H9 (cell line): ENCODE measurements at regions not wholly inside any gene's neighbourhood (a gene's known extent, or its start where the extent isn't known, plus 50 kb on each side); places are given as distances from the start of the nearest gene placed in this dataset.

Source experiments
- DNase-seq: peaks from one replicate; pipeline ENCODE4 v3.0.0-alpha.2; 2017
- H2AFZ ChIP-seq: one replicate; pipeline ENCODE4 v1.6.1; 2013; ENCODE audit warnings: mild to moderate bottlenecking, low read length, control low read depth, moderate library complexity
- H2AK5ac ChIP-seq: 2 replicates; pipeline ENCODE4 v1.6.1; 2013; ENCODE audit warnings: low read length, control low read depth, mixed read lengths; ENCODE audit not compliant: insufficient read length
- H2BK120ac ChIP-seq: one replicate; pipeline ENCODE4 v1.6.1; 2013; ENCODE audit warnings: low read depth, mild to moderate bottlenecking, low read length, control low read depth, inconsistent platforms; ENCODE audit not compliant: poor library complexity, severe bottlenecking
- H2BK12ac ChIP-seq: 2 replicates; pipeline ENCODE4 v1.6.1; 2013; ENCODE audit warnings: low read length, control low read depth, mixed read lengths, low read depth; ENCODE audit not compliant: insufficient read length
- H2BK15ac ChIP-seq: 2 replicates; pipeline ENCODE4 v1.6.1; 2013; ENCODE audit warnings: low read depth, low read length, control low read depth
- H2BK20ac ChIP-seq: one replicate; pipeline ENCODE4 v1.6.1; 2013; ENCODE audit warnings: low read depth, mild to moderate bottlenecking, low read length, control low read depth, inconsistent platforms; ENCODE audit not compliant: poor library complexity, severe bottlenecking
- H2BK5ac ChIP-seq: 2 replicates; pipeline ENCODE4 v1.6.1; 2013; ENCODE audit warnings: low read length, control low read depth, mixed read lengths; ENCODE audit not compliant: insufficient read length
- H3K14ac ChIP-seq: 2 replicates; pipeline ENCODE4 v1.6.1; 2013; ENCODE audit warnings: low read length, control low read depth; ENCODE audit not compliant: insufficient read depth
- H3K18ac ChIP-seq: 2 replicates; pipeline ENCODE4 v1.6.1; 2013; ENCODE audit warnings: low read depth, mild to moderate bottlenecking, mixed read lengths, low read length, control low read depth; ENCODE audit not compliant: insufficient read length
- H3K23ac ChIP-seq: 2 replicates; pipeline ENCODE4 v1.6.1; 2013; ENCODE audit warnings: low read length, control low read depth, mixed read lengths, low read depth; ENCODE audit not compliant: insufficient read length
- H3K23me2 ChIP-seq: 2 replicates; pipeline ENCODE4 v1.6.1; 2013; ENCODE audit warnings: low read depth, mild to moderate bottlenecking, mixed read lengths, low read length, control low read depth; ENCODE audit not compliant: insufficient read length, poor library complexity, severe bottlenecking
- H3K27ac ChIP-seq: 2 replicates; pipeline ENCODE4 v1.5.1; 2013; ENCODE audit warnings: low read length, control low read depth, mixed read lengths, low read depth; ENCODE audit not compliant: insufficient read length
- H3K27me3 ChIP-seq: 2 replicates; pipeline ENCODE4 v1.6.1; 2013; ENCODE audit warnings: low read length, control low read depth, inconsistent platforms; ENCODE audit not compliant: insufficient read depth
- H3K4ac ChIP-seq: 2 replicates; pipeline ENCODE4 v1.6.1; 2013; ENCODE audit warnings: low read depth, mild to moderate bottlenecking, control low read depth, inconsistent platforms, low read length, moderate library complexity
- H3K4me1 ChIP-seq: 2 replicates; pipeline ENCODE4 v1.6.1; 2013; ENCODE audit warnings: low read length, control low read depth, inconsistent platforms; ENCODE audit not compliant: insufficient read depth
- H3K4me2 ChIP-seq: 2 replicates; pipeline ENCODE4 v1.6.1; 2013; ENCODE audit warnings: low read length, control low read depth, mixed read lengths; ENCODE audit not compliant: insufficient read length, insufficient read depth
- H3K56ac ChIP-seq: 2 replicates; pipeline ENCODE4 v1.6.1; 2013; ENCODE audit warnings: low read depth, mild to moderate bottlenecking, mixed read lengths, low read length, control low read depth; ENCODE audit not compliant: insufficient read length
- H3K79me1 ChIP-seq: 2 replicates; pipeline ENCODE4 v1.6.1; 2013; ENCODE audit warnings: low read depth, mild to moderate bottlenecking, moderate library complexity, low read length, control low read depth, inconsistent platforms; ENCODE audit not compliant: insufficient read depth, poor library complexity, severe bottlenecking
- H3K79me2 ChIP-seq: 2 replicates; pipeline ENCODE4 v1.6.1; 2013; ENCODE audit warnings: low read length, control low read depth, inconsistent platforms; ENCODE audit not compliant: insufficient read depth
- H3K9ac ChIP-seq: 2 replicates; pipeline ENCODE4 v1.6.1; 2013; ENCODE audit warnings: low read length, control low read depth, mixed read lengths; ENCODE audit not compliant: insufficient read length; ENCODE audit errors: extremely low read depth
- H3K9me3 ChIP-seq: one replicate; pipeline ENCODE4 v1.6.1; 2013; ENCODE audit warnings: low read depth, low read length, inconsistent platforms; ENCODE audit not compliant: control insufficient read depth
- H3T11ph ChIP-seq: one replicate; pipeline ENCODE4 v1.6.1; 2013; ENCODE audit warnings: mild to moderate bottlenecking, low read length, control low read depth, inconsistent platforms
- H4K20me1 ChIP-seq: one replicate; pipeline ENCODE4 v1.6.1; 2013; ENCODE audit not compliant: control insufficient read depth, insufficient read length, insufficient read depth
- H4K5ac ChIP-seq: 2 replicates; pipeline ENCODE4 v1.6.1; 2013; ENCODE audit warnings: low read depth, mild to moderate bottlenecking, mixed read lengths, low read length, control low read depth; ENCODE audit not compliant: insufficient read length
- H4K8ac ChIP-seq: replicated peaks from 2 replicates; pipeline ENCODE4 v1.6.1; 2013; ENCODE audit warnings: low read length, control low read depth, mixed read lengths, low read depth; ENCODE audit not compliant: insufficient read length
- H4K91ac ChIP-seq: 2 replicates; pipeline ENCODE4 v1.6.1; 2013; ENCODE audit warnings: low read depth, mild to moderate bottlenecking, moderate library complexity, mixed read lengths, low read length, control low read depth; ENCODE audit not compliant: insufficient read length
- H3K27ac Mint-ChIP-seq, 3 experiments: 2 replicates in 2 of 3; 3 replicates in 1 of 3; pipeline ENCODE4 v1.8.0; 2020 to 2021; ENCODE audit warnings: mixed read lengths in 3 of 3, mild to moderate bottlenecking in 1 of 3, moderate library complexity in 1 of 3
- H3K27me3 Mint-ChIP-seq: 2 replicates; pipeline ENCODE4 v1.8.0; 2021; ENCODE audit warnings: low read depth, mild to moderate bottlenecking, moderate library complexity, mixed read lengths
- H3K36me3 Mint-ChIP-seq, 3 experiments: 2 replicates in 2 of 3; 3 replicates in 1 of 3; pipeline ENCODE4 v1.8.0; 2020 to 2021; ENCODE audit warnings: low read depth in 3 of 3, mixed read lengths in 3 of 3; ENCODE audit not compliant: insufficient read depth in 1 of 3
- H3K4me1 Mint-ChIP-seq, 2 experiments: 2 replicates each; pipeline ENCODE4 v1.8.0; 2020; ENCODE audit warnings: mixed read lengths in 2 of 2
- H3K4me3 Mint-ChIP-seq, 2 experiments: 2 replicates in 1 of 2; 3 replicates in 1 of 2; pipeline ENCODE4 v1.8.0; 2020 to 2021; ENCODE audit warnings: mild to moderate bottlenecking in 2 of 2, mixed read lengths in 2 of 2, moderate library complexity in 1 of 2
- H3K9me3 Mint-ChIP-seq, 2 experiments: 2 replicates in 1 of 2; 3 replicates in 1 of 2; pipeline ENCODE4 v1.8.0; 2020; ENCODE audit warnings: mild to moderate bottlenecking in 2 of 2, mixed read lengths in 2 of 2, moderate library complexity in 1 of 2
- WGBS: extraction: QIAGEN DNeasy Blood & Tissue Kit; methylation state at CpG from one replicate; pipeline ENCODE4 v1.1.7; 2013; ENCODE audit warnings: missing lambda C conversion rate, low lambda C conversion rate, mixed read lengths; ENCODE audit not compliant: insufficient read length; ENCODE audit errors: extremely low coverage; 5-methylcytosine and 5-hydroxymethylcytosine counted together
- TF ChIP-seq, protein P1 (sequence below): fragments of 200-600 bp; sonication (generic); conservative IDR thresholded peaks from 3 replicates; pipeline ENCODE4 v1.8.0; 2021; ENCODE audit warnings: antibody characterized with exemption, mild to moderate bottlenecking

DNA sequence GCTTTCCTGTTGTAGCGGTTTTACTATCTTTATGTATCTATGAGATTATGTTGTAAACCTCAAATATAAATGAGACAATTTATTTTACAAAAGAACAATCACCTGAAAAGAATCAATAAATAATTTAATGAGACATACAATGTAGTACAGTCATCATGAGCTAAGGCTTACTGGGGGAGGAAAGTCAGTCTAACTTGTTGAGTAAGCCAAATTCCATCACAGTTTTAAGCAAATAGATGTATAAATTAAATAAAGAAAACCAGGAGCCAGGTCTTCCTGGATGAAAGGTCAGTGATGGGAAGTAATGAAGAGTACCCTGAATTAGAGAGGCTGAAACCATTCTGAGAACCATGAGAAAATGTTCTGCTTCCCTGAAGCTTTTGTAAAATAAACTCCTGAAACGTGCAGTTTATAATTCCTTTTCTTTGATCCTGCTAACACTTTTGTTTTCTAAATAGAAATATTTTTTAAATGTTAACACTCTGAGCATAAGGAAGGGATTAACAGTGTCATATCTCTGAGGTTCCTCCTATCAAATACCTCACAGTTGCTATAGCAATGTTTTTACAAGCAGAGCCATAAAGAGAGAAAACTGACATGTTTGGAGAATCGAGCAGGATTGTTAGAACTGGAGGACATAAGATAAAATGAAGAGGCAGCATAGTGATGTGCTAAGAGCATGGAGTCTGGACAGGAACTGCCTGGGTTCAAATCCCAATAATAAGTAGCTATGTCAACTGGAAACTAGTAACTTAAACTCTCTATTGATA lies 444.9 kb upstream of the FOXG1 start:
- Mint-ChIP-seq H3K4me1 (peaks cover 0 to 6% of the 10 kb centered on the region in 2 experiments; a peak in 2 of 4 replicates), H3K9me3 (peaks cover 2 to 8% of the 10 kb centered on the region in 2 experiments; a peak in 3 of 5 replicates), H3K4me3 (no peak overlapping the region), H3K27me3 (no peaks in the 10 kb centered on the region), H3K36me3 (peaks cover 0 to 6% (median 5%) of the 10 kb centered on the region in 3 experiments; a peak in 3 of 7 replicates), H3K27ac (no peak overlapping the region)
- no peak overlapping the region for H4K8ac ChIP-seq
- no peak overlapping the region for H3K14ac ChIP-seq
- H3K56ac ChIP-seq: no peak overlapping the region
- H2AK5ac ChIP-seq: no peak overlapping the region
- H4K20me1 ChIP-seq: no peaks in the 10 kb centered on the region
- no peak overlapping the region for H2BK12ac ChIP-seq
- TF ChIP-seq, protein P1, sequence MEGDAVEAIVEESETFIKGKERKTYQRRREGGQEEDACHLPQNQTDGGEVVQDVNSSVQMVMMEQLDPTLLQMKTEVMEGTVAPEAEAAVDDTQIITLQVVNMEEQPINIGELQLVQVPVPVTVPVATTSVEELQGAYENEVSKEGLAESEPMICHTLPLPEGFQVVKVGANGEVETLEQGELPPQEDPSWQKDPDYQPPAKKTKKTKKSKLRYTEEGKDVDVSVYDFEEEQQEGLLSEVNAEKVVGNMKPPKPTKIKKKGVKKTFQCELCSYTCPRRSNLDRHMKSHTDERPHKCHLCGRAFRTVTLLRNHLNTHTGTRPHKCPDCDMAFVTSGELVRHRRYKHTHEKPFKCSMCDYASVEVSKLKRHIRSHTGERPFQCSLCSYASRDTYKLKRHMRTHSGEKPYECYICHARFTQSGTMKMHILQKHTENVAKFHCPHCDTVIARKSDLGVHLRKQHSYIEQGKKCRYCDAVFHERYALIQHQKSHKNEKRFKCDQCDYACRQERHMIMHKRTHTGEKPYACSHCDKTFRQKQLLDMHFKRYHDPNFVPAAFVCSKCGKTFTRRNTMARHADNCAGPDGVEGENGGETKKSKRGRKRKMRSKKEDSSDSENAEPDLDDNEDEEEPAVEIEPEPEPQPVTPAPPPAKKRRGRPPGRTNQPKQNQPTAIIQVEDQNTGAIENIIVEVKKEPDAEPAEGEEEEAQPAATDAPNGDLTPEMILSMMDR: no peak
- no peaks in the 10 kb centered on the region for H3K79me2 ChIP-seq
- H3K4me1 ChIP-seq: no peaks in the 10 kb centered on the region
- H2BK15ac ChIP-seq: no peak overlapping the region
- no peak overlapping the region for H3K27ac ChIP-seq
- no peak for DNase-seq
- H4K91ac ChIP-seq: no peak overlapping the region
- H3K23ac ChIP-seq: no peak overlapping the region
- no peak overlapping the region for H2BK5ac ChIP-seq
- H3K4ac ChIP-seq: no peak overlapping the region
- H3K27me3 ChIP-seq: no peaks in the 10 kb centered on the region
- H3K79me1 ChIP-seq: no peaks in the 10 kb centered on the region
- no peak overlapping the region for H3T11ph ChIP-seq
- H2BK20ac ChIP-seq: no peak overlapping the region
- no peak overlapping the region for H3K18ac ChIP-seq
- H3K9me3 ChIP-seq: no peaks in the 10 kb centered on the region
- no peak overlapping the region for H4K5ac ChIP-seq
- H3K23me2 ChIP-seq: no peaks in the 10 kb centered on the region
- no CpG with 5 or more reads among the region's 3 CpGs for WGBS
- no peak overlapping the region for H2AFZ ChIP-seq
- H3K9ac ChIP-seq: no peak overlapping the region
- H2BK120ac ChIP-seq: no peak overlapping the region
- H3K4me2 ChIP-seq: no peak overlapping the region
